H1 (cell line): ENCODE measurements at regions not wholly inside any gene's neighbourhood (a gene's known extent, or its start where the extent isn't known, plus 50 kb on each side); places are given as distances from the start of the nearest gene placed in this dataset.

ENCODE experiments used
- CTCF ChIA-PET: fragments of 300-600 bp; sonication (Branson Sonifier 250); formaldehyde crosslinking; loops from one replicate; lab custom pipeline; 2021; ENCODE audit not compliant: partially characterized antibody; lab: Charles Lee
- POLR2A ChIA-PET: fragments of 300-600 bp; sonication (Branson Sonifier 250); formaldehyde crosslinking; loops from one replicate; lab custom pipeline; 2021; ENCODE audit warnings: inconsistent platforms; ENCODE audit not compliant: partially characterized antibody; lab: Charles Lee
- DNase-seq, 2 experiments: peaks; one replicate each; pipeline versions ENCODE4 v3.0.0 to v3.0.0-alpha.2; 2010 to 2022; ENCODE audit warnings: low spot score in 2 of 2, low read depth in 1 of 2, mixed read lengths in 1 of 2
- FAIRE-seq: peaks from 2 replicates; lab custom pipeline; 2011; peaks lifted over from hg19 to GRCh38; lab: Jason Lieb, UNC
- H2AFZ ChIP-seq: 2 replicates; pipeline ENCODE4 v1.8.1; 2012; ENCODE audit warnings: low read length, inconsistent platforms
- H2AK5ac ChIP-seq: 2 replicates; pipeline ENCODE4 v1.6.1; 2013; ENCODE audit warnings: low read depth, low read length
- H2BK120ac ChIP-seq: replicated peaks from 2 replicates; pipeline ENCODE3; 2013; ENCODE audit warnings: low read depth, low read length, inconsistent platforms
- H2BK12ac ChIP-seq: 2 replicates; pipeline ENCODE4 v1.6.1; 2013; ENCODE audit warnings: low read depth, low read length
- H2BK15ac ChIP-seq: 2 replicates; pipeline ENCODE4 v1.6.1; 2013; ENCODE audit warnings: low read length
- H2BK20ac ChIP-seq: 2 replicates; pipeline ENCODE4 v1.6.1; 2013; ENCODE audit warnings: low read length
- H2BK5ac ChIP-seq: 2 replicates; pipeline ENCODE4 v1.6.1; 2013; ENCODE audit warnings: low read depth, low read length
- H3K14ac ChIP-seq: 2 replicates; pipeline ENCODE4 v1.6.1; 2013; ENCODE audit warnings: inconsistent platforms; ENCODE audit not compliant: insufficient read length
- H3K18ac ChIP-seq: 2 replicates; pipeline ENCODE4 v1.6.1; 2013; ENCODE audit warnings: low read length; ENCODE audit errors: extremely low read depth
- H3K23ac ChIP-seq: 2 replicates; pipeline ENCODE4 v1.6.1; 2013; ENCODE audit warnings: inconsistent platforms; ENCODE audit not compliant: insufficient read length
- H3K23me2 ChIP-seq: 2 replicates; pipeline ENCODE4 v1.6.1; 2013; ENCODE audit warnings: low read depth, low read length
- H3K27ac ChIP-seq: 2 replicates; pipeline ENCODE4 v1.6.1; 2011; ENCODE audit warnings: low read depth, low read length, inconsistent platforms
- H3K27me3 ChIP-seq, 4 experiments: replicated peaks in 1 of 4; 1 replicate in 1 of 4; 2 replicates in 3 of 4; pipeline versions ENCODE4 v1.6.1 to v1.8.1; 2011 to 2013; ENCODE audit warnings: low read length in 3 of 4, mild to moderate bottlenecking in 3 of 4, inconsistent platforms in 2 of 4, mixed read lengths in 2 of 4, moderate library complexity in 1 of 4; ENCODE audit not compliant: control insufficient read depth in 3 of 4, insufficient read depth in 3 of 4; ENCODE audit errors: extremely low read depth in 1 of 4
- H3K36me3 ChIP-seq, 4 experiments: 2 replicates each; pipeline versions ENCODE4 v1.6.1 to v1.8.1; 2011 to 2013; ENCODE audit warnings: mild to moderate bottlenecking in 4 of 4, low read length in 3 of 4, moderate library complexity in 2 of 4, control low read depth in 1 of 4, inconsistent platforms in 1 of 4; ENCODE audit not compliant: insufficient read depth in 4 of 4, control insufficient read depth in 2 of 4
- H3K4ac ChIP-seq: replicated peaks from 2 replicates; pipeline ENCODE3; 2013; ENCODE audit warnings: low read length, low read depth, mixed read lengths, inconsistent platforms; ENCODE audit not compliant: insufficient read length
- H3K4me1 ChIP-seq, 4 experiments: replicated peaks in 1 of 4; 1 replicate in 1 of 4; 2 replicates in 3 of 4; pipeline versions ENCODE4 v1.6.1 to v1.8.1; 2011 to 2013; ENCODE audit warnings: low read length in 3 of 4, inconsistent platforms in 2 of 4, mixed read lengths in 1 of 4; ENCODE audit not compliant: insufficient read depth in 4 of 4, control insufficient read depth in 3 of 4
- H3K4me2 ChIP-seq, 2 experiments: 2 replicates each; pipeline versions ENCODE4 v1.6.1 to v1.8.1; 2011 to 2013; ENCODE audit warnings: low read depth in 2 of 2, low read length in 2 of 2, control low read depth in 1 of 2, inconsistent platforms in 1 of 2, mild to moderate bottlenecking in 1 of 2; ENCODE audit not compliant: insufficient read depth in 1 of 2
- H3K4me3 ChIP-seq, 4 experiments: fragments of 200-600, 300-600 bp in 1 of 4; sonication (generic), shearing (Covaris generic), sonication (Bioruptor Twin) in 1 of 4; 2 replicates each; pipeline versions ENCODE4 v1.5.1 to v1.8.1; 2011 to 2016; ENCODE audit warnings: low read length in 4 of 4, low read depth in 3 of 4, control low read depth in 2 of 4, inconsistent platforms in 2 of 4, mild to moderate bottlenecking in 2 of 4, mixed read lengths in 1 of 4, moderate library complexity in 1 of 4; ENCODE audit not compliant: insufficient read depth in 2 of 4; ENCODE audit errors: extremely low read depth in 1 of 4
- H3K56ac ChIP-seq: replicated peaks from 2 replicates; pipeline ENCODE3; 2013; ENCODE audit warnings: low read depth, mild to moderate bottlenecking, mixed read lengths, low read length, inconsistent platforms; ENCODE audit not compliant: insufficient read length
- H3K79me1 ChIP-seq: 2 replicates; pipeline ENCODE4 v1.6.1; 2013; ENCODE audit warnings: low read depth, low read length, control low read depth
- H3K79me2 ChIP-seq, 2 experiments: 2 replicates each; pipeline versions ENCODE4 v1.6.1 to v1.8.1; 2012 to 2013; ENCODE audit warnings: low read length in 2 of 2, mild to moderate bottlenecking in 2 of 2, inconsistent platforms in 1 of 2; ENCODE audit not compliant: insufficient read depth in 2 of 2, control insufficient read depth in 1 of 2
- H3K9ac ChIP-seq, 4 experiments: replicated peaks in 1 of 4; 1 replicate in 1 of 4; 2 replicates in 3 of 4; pipeline versions ENCODE4 v1.6.1 to v1.8.1; 2011 to 2013; ENCODE audit warnings: low read depth in 3 of 4, low read length in 3 of 4, control low read depth in 2 of 4, mild to moderate bottlenecking in 2 of 4, moderate library complexity in 2 of 4, inconsistent platforms in 1 of 4; ENCODE audit errors: extremely low read depth in 1 of 4
- H3K9me3 ChIP-seq, 2 experiments: 2 replicates each; pipeline versions ENCODE4 v1.6.1 to v1.8.1; 2012 to 2013; ENCODE audit warnings: mild to moderate bottlenecking in 2 of 2, moderate library complexity in 2 of 2, control low read depth in 1 of 2, inconsistent platforms in 1 of 2, low read depth in 1 of 2, low read length in 1 of 2, mixed read lengths in 1 of 2; ENCODE audit not compliant: insufficient read depth in 2 of 2
- H4K20me1 ChIP-seq, 2 experiments: replicated peaks in 1 of 2; 2 replicates each; pipeline versions ENCODE3 to v1.8.1; 2011 to 2013; ENCODE audit warnings: inconsistent platforms in 2 of 2, low read length in 2 of 2, mild to moderate bottlenecking in 1 of 2; ENCODE audit not compliant: insufficient read depth in 2 of 2, control insufficient read depth in 1 of 2
- H4K5ac ChIP-seq: 2 replicates; pipeline ENCODE4 v1.6.1; 2013; ENCODE audit warnings: low read length, low read depth, mixed read lengths, inconsistent platforms; ENCODE audit not compliant: insufficient read length
- H4K8ac ChIP-seq: 2 replicates; pipeline ENCODE4 v1.8.0; 2013; ENCODE audit warnings: mild to moderate bottlenecking, moderate library complexity, low read length, inconsistent platforms; ENCODE audit not compliant: insufficient read depth; ENCODE audit errors: extremely low read depth
- H4K91ac ChIP-seq: replicated peaks from 2 replicates; pipeline ENCODE3; 2013; ENCODE audit warnings: low read length, mixed read lengths, inconsistent platforms; ENCODE audit not compliant: insufficient read length
- BACH1 ChIP-seq: IDR thresholded peaks from 2 replicates; pipeline ENCODE4 v1.6.1; 2012; ENCODE audit warnings: low read length, improper control_type of control experiment
- CBX5 ChIP-seq: fragments of 300-800, 300-1000 bp; sonication (generic); IDR thresholded peaks from 2 replicates; pipeline ENCODE4 v1.7.1; 2016; ENCODE audit warnings: antibody characterized with exemption, low read length, low read depth
- CHD1 ChIP-seq: IDR thresholded peaks from 2 replicates; pipeline ENCODE4 v1.6.1; 2012; ENCODE audit warnings: low read depth, low read length, improper control_type of control experiment
- EGR1 ChIP-seq: IDR thresholded peaks from 2 replicates; pipeline ENCODE4 v1.6.1; 2011; ENCODE audit warnings: low read depth, low read length, borderline replicate concordance
- HDAC2 ChIP-seq, 2 experiments: fragments of 300-600 bp in 1 of 2; sonication (generic) in 1 of 2; IDR thresholded peaks; 2 replicates each; pipeline ENCODE4 v1.6.1; 2011 to 2012; ENCODE audit warnings: low read depth in 2 of 2, low read length in 2 of 2, mild to moderate bottlenecking in 2 of 2, moderate library complexity in 2 of 2, borderline replicate concordance in 1 of 2, inconsistent platforms in 1 of 2
- KDM1A ChIP-seq: fragments of 200-600, 300-600 bp; sonication (generic); IDR thresholded peaks from 2 replicates; pipeline ENCODE4 v1.7.1; 2016; ENCODE audit warnings: mild to moderate bottlenecking, low read length, borderline replicate concordance
- KDM4A ChIP-seq: IDR thresholded peaks from one replicate; pipeline ENCODE4 v1.7.1; 2012; ENCODE audit warnings: low read depth, mild to moderate bottlenecking, moderate library complexity, low read length, inconsistent platforms; ENCODE audit not compliant: severe bottlenecking
- MAFK ChIP-seq: IDR thresholded peaks from 2 replicates; pipeline ENCODE4 v1.6.1; 2012; ENCODE audit warnings: low read depth, mild to moderate bottlenecking, improper control_type of control experiment, low read length
- PHF8 ChIP-seq: fragments of 200-600 bp; sonication (generic); conservative IDR thresholded peaks from 2 replicates; pipeline ENCODE4 v1.7.1; 2012; ENCODE audit warnings: low read depth, mild to moderate bottlenecking, inconsistent platforms, low read length, moderate library complexity
- RFX5 ChIP-seq: IDR thresholded peaks from 2 replicates; pipeline ENCODE4 v1.6.1; 2011; ENCODE audit warnings: low read depth, low read length, improper control_type of control experiment, borderline replicate concordance
- SP1 ChIP-seq: IDR thresholded peaks from 2 replicates; pipeline ENCODE4 v1.6.1; 2011; ENCODE audit warnings: low read depth, low read length
- SRF ChIP-seq: IDR thresholded peaks from 2 replicates; pipeline ENCODE4 v1.6.1; 2011; ENCODE audit warnings: mild to moderate bottlenecking, low read depth, low read length, moderate library complexity
- SUZ12 ChIP-seq: fragments of 200-600 bp; sonication (generic); IDR thresholded peaks from 2 replicates; pipeline ENCODE4 v1.6.1; 2012; ENCODE audit warnings: mild to moderate bottlenecking, inconsistent platforms, low read length, moderate library complexity, mixed read lengths
- TEAD4 ChIP-seq: IDR thresholded peaks from 2 replicates; pipeline ENCODE4 v1.6.1; 2012; ENCODE audit warnings: low read depth, low read length, inconsistent platforms, mixed read lengths
- WGBS, 2 experiments: shearing (Covaris generic) in 1 of 2; methylation state at CpG; one replicate each; pipeline versions ENCODE4 v1.1.6 to v1.1.7; 2013 to 2015; ENCODE audit warnings: low lambda C conversion rate in 2 of 2, mixed read lengths in 2 of 2, inconsistent platforms in 1 of 2, low coverage in 1 of 2, missing lambda C conversion rate in 1 of 2; ENCODE audit not compliant: insufficient replicate concordance in 2 of 2, insufficient coverage in 1 of 2, insufficient read length in 1 of 2; ENCODE audit errors: extremely low coverage in 1 of 2, missing lambda C conversion rate in 1 of 2; 5-methylcytosine and 5-hydroxymethylcytosine counted together

DNA sequence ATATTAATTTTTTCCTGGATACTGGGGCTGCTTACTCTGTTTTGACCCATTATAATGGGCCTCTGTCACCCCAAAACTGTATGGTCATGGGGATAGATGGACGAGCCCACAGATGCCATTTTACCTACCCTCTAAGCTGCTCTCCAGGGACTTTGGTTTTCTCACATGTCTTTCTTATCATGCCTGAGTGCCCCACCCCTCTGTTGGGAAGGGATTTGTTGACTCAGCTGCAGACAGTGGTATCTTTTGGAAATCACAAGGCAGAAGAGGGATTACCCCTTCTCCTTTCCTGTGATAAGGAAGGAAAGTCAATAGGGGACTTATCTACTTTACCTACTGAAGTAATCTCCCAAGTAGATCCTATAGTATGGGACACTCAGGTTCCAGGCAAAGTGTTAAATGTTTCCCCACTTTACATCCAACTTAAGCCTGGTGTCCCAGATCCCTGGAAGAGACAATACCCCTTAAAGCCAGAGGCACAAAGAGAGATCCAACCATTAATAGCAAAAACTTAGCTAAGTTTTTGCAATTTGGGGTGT is 182.7 kb downstream of the RNF152 start:
- no peak overlapping the region for H4K5ac ChIP-seq
- H2AK5ac ChIP-seq: no peak overlapping the region
- H3K4me3 ChIP-seq: no peak overlapping the region
- H3K27me3 ChIP-seq: peaks cover 0 to 5% (median 2%) of the 10 kb centered on the region in 4 experiments; a peak in 3 of 7 replicates
- no peaks in the 10 kb centered on the region for H3K23me2 ChIP-seq
- H2AFZ ChIP-seq: no peak overlapping the region
- H3K9me3 ChIP-seq: 0 out of 4 replicates have a peak, but pooled peaks cover 0 to 4% of the 10 kb centered on the region in 2 experiments
- H2BK120ac ChIP-seq: no peak overlapping the region
- no peaks in the 10 kb centered on the region for H3K79me2 ChIP-seq
- no peak overlapping the region for H2BK12ac ChIP-seq
- no peak overlapping the region for H4K91ac ChIP-seq
- H3K14ac ChIP-seq: no peak overlapping the region
- CTCF ChIA-PET: interaction anchor here (0.6 to 1.2 kb wide), 3 partner anchors 50 to 128 kb away, joined by 3 read pairs; no protein-coding TSS in a partner anchor
- H3K4me1 ChIP-seq: peaks cover 0 to 3% (median 0%) of the 10 kb centered on the region in 4 experiments; a peak in 1 of 7 replicates
- H2BK5ac ChIP-seq: no peak overlapping the region
- no peak overlapping the region for H3K23ac ChIP-seq
- DNase-seq: no peak
- no peaks in the 10 kb centered on the region for H3K36me3 ChIP-seq
- H3K18ac ChIP-seq: no peak overlapping the region
- 89% methylated on average over 1 of the region's 1 CpG; no CpG with 5 or more reads in 1 of the 2 experiments for WGBS, 2 experiments
- no peaks in the 10 kb centered on the region for H4K20me1 ChIP-seq
- H3K9ac ChIP-seq: no peak overlapping the region
- no peak for FAIRE-seq
- H2BK15ac ChIP-seq: no peak overlapping the region
- no peak overlapping the region for H3K4me2 ChIP-seq
- no peak overlapping the region for H4K8ac ChIP-seq
- H2BK20ac ChIP-seq: no peak overlapping the region
- no peak overlapping the region for H3K27ac ChIP-seq
- POLR2A ChIA-PET: interaction anchor here (0.7 kb wide), 1 partner anchor 1453 kb away, joined by 4 read pairs; no protein-coding TSS in a partner anchor
- no peak overlapping the region for H3K56ac ChIP-seq
- H3K79me1 ChIP-seq: no peaks in the 10 kb centered on the region
- no peak for TF ChIP-seq HDAC2 (IDR thresholded peaks at IDR 0.05; ENCODE audit: borderline replicate concordance in 1 of 2, low read depth in 2 of 2, low read length in 2 of 2)
- TF ChIP-seq RFX5: no peak
- TF ChIP-seq KDM1A: no peak
- TF ChIP-seq KDM4A: no peak
- no peak for TF ChIP-seq CBX5
- no peak for TF ChIP-seq TEAD4
- TF ChIP-seq CHD1: no peak
- TF ChIP-seq SRF: no peak
- no peak for TF ChIP-seq PHF8
- no peak for TF ChIP-seq MAFK
- TF ChIP-seq EGR1: no peak
- no peak for TF ChIP-seq BACH1
- no peak for TF ChIP-seq SUZ12
- TF ChIP-seq SP1: no peak
- no peak overlapping the region for H3K4ac ChIP-seq
